ENCODE measurements at regions not wholly inside any gene's neighbourhood (a gene's known extent, or its start where the extent isn't known, plus 50 kb on each side); places are given as distances from the start of the nearest gene placed in this dataset.

DNA sequence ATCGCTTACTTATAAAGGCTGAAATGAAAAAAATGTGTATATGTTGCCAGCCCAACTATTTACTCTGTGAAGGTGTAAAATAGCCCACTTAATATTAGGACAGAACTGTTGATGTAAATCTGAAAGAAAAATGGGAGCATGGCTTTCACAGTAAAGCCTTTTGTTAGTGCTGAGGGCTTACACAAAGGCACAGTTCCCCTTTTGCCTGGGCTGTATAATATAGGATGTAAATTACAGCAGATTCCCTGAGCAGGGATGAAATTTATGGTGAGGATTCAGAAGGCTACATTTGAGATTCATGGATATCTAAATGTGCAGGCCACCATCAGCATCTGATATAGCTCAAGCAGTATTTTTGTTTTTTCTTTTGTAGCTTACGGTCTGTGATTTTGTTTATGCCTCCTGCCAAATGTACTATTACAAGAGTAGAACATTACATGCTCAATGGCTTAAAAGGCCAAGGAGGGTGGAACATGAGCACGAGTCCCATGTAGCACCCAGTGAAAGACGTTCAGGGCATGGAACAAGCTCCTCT is 109.1 kb upstream of the ATP10A start:
- Histone ChIP-seq H2AFZ (no peak overlapping the region), H3K9me3 (ENCODE audit: low read depth) (no peaks in the 10 kb centered on the region), H4K20me1 (ENCODE audit: insufficient read depth, poor library complexity, severe bottlenecking) (no peaks in the 10 kb centered on the region), H3K9me2 (replicated peaks; ENCODE audit: insufficient read depth) (no peaks in the 10 kb centered on the region), H3K27ac (no peak overlapping the region), H3K4me2 (no peak overlapping the region), H3K4me3 (no peak overlapping the region), H3K79me2 (no peaks in the 10 kb centered on the region), H3K36me3 (replicated peaks; ENCODE audit: insufficient read depth, low read depth) (no peaks in the 10 kb centered on the region), H3K27me3 (no peaks in the 10 kb centered on the region), H3K4me1 (ENCODE audit: insufficient read depth) (no peaks in the 10 kb centered on the region)
- 77% methylated on average over 4 of the region's 4 CpGs for WGBS (ENCODE audit: low lambda C conversion rate, missing lambda C conversion rate)
- DNase-seq (ENCODE audit: low spot score) = no peak
- TF ChIP-seq EZH2phosphoT487 (IDR thresholded peaks at IDR 0.05; ENCODE audit: low read depth, severe bottlenecking, unreplicated experiment) = no peak
- no peak for TF ChIP-seq EZH2 (IDR thresholded peaks at IDR 0.05; ENCODE audit: borderline replicate concordance)
- TF ChIP-seq, protein P1, sequence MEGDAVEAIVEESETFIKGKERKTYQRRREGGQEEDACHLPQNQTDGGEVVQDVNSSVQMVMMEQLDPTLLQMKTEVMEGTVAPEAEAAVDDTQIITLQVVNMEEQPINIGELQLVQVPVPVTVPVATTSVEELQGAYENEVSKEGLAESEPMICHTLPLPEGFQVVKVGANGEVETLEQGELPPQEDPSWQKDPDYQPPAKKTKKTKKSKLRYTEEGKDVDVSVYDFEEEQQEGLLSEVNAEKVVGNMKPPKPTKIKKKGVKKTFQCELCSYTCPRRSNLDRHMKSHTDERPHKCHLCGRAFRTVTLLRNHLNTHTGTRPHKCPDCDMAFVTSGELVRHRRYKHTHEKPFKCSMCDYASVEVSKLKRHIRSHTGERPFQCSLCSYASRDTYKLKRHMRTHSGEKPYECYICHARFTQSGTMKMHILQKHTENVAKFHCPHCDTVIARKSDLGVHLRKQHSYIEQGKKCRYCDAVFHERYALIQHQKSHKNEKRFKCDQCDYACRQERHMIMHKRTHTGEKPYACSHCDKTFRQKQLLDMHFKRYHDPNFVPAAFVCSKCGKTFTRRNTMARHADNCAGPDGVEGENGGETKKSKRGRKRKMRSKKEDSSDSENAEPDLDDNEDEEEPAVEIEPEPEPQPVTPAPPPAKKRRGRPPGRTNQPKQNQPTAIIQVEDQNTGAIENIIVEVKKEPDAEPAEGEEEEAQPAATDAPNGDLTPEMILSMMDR (IDR thresholded peaks at IDR 0.05; ENCODE audit: poor library complexity) = no peak

DNA sequence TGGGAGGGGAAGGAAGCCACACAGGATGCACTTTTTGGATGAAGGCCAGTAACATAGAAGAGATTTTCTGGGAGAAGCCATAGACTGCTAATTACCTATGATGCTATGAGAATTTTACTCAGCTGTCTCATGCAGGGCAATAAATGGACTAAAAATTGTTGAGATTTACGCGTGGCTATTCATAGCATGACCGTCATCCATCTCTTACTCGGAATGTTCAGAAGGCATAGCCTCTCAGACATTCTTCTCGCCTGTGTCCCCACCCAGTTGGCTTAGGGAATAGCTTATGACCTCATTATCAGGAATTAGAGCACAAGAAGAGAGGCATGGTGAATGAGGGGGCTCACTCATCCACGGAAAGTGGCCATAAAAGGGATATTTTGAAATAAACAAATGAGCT is 107.9 kb upstream of the ATP10A start:
- WGBS (ENCODE audit: low lambda C conversion rate, missing lambda C conversion rate) = 74% methylated on average over 6 of the region's 6 CpGs
- H3K36me3 ChIP-seq (replicated peaks; ENCODE audit: insufficient read depth, low read depth) = no peaks in the 10 kb centered on the region
- no peak for DNase-seq (ENCODE audit: low spot score)
- no peaks in the 10 kb centered on the region for H3K9me3 ChIP-seq (ENCODE audit: low read depth)
- no peak overlapping the region for H3K4me2 ChIP-seq
- no peak for TF ChIP-seq EZH2 (IDR thresholded peaks at IDR 0.05; ENCODE audit: borderline replicate concordance)
- TF ChIP-seq EZH2phosphoT487 (IDR thresholded peaks at IDR 0.05; ENCODE audit: low read depth, severe bottlenecking, unreplicated experiment) = no peak
- TF ChIP-seq, protein P1 (IDR thresholded peaks at IDR 0.05; ENCODE audit: poor library complexity) = no peak
- H3K4me3 ChIP-seq = no peak overlapping the region
- H4K20me1 ChIP-seq (ENCODE audit: insufficient read depth, poor library complexity, severe bottlenecking) = no peaks in the 10 kb centered on the region
- no peaks in the 10 kb centered on the region for H3K79me2 ChIP-seq
- H2AFZ ChIP-seq = no peak overlapping the region
- no peaks in the 10 kb centered on the region for H3K27me3 ChIP-seq
- no peaks in the 10 kb centered on the region for H3K9me2 ChIP-seq (replicated peaks; ENCODE audit: insufficient read depth)
- no peaks in the 10 kb centered on the region for H3K4me1 ChIP-seq (ENCODE audit: insufficient read depth)
- H3K27ac ChIP-seq = no peak overlapping the region

DNA sequence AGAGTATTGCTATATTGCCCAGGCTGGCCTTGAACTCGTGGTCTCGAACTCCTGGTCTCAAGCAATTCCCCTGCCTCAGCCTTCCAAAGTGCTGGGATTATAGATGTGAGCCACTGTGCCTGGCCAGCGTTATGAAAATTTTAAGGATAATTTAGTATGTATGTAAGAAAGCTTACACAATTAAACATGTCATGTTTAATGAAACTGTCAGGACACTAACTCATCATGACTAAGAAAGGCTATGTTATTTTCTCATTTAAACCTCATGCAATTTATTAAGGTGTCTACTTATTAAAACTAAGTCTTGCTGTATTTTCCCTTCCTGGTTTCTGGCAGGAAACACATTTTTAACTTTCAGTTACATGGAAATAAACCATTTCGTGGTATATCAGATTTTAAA is 106.8 kb upstream of the ATP10A start:
- Histone ChIP-seq H3K36me3 (replicated peaks; ENCODE audit: insufficient read depth, low read depth) (no peaks in the 10 kb centered on the region), H2AFZ (no peak overlapping the region), H3K27ac (no peak overlapping the region), H3K27me3 (no peaks in the 10 kb centered on the region), H3K9me2 (replicated peaks; ENCODE audit: insufficient read depth) (no peaks in the 10 kb centered on the region), H3K79me2 (no peaks in the 10 kb centered on the region), H3K4me1 (ENCODE audit: insufficient read depth) (no peaks in the 10 kb centered on the region), H4K20me1 (ENCODE audit: insufficient read depth, poor library complexity, severe bottlenecking) (no peaks in the 10 kb centered on the region), H3K9me3 (ENCODE audit: low read depth) (no peaks in the 10 kb centered on the region), H3K4me2 (no peak overlapping the region), H3K4me3 (no peak overlapping the region)
- WGBS (ENCODE audit: low lambda C conversion rate, missing lambda C conversion rate) = 85% methylated on average over 4 of the region's 4 CpGs
- no peak for DNase-seq (ENCODE audit: low spot score)
- TF ChIP-seq, protein P1 (IDR thresholded peaks at IDR 0.05; ENCODE audit: poor library complexity) = no peak
- TF ChIP-seq EZH2 (IDR thresholded peaks at IDR 0.05; ENCODE audit: borderline replicate concordance) (no peak), EZH2phosphoT487 (IDR thresholded peaks at IDR 0.05; ENCODE audit: low read depth, severe bottlenecking, unreplicated experiment) (no peak)

DNA sequence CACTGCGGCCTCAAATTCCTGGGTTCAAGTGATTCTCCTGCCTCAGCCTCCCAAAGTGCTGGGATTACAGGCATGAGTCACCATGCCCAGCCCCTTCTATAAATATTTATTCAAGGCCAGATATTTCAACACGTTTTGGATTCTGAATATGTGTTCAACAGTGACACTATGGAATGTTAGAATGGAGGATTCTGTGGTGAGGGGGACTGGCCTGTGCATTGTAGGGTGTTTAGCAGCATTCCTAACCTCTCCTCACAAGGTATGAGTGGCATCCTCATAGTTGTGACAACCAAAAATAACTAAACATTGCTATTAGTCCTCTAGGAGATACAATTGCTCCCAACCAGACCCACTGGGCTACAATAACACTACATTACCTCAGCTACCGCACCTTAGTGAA is 104.0 kb upstream of the ATP10A start:
- H3K36me3 ChIP-seq (replicated peaks; ENCODE audit: insufficient read depth, low read depth) = no peaks in the 10 kb centered on the region
- H3K9me3 ChIP-seq (ENCODE audit: low read depth) = no peaks in the 10 kb centered on the region
- no peaks in the 10 kb centered on the region for H4K20me1 ChIP-seq (ENCODE audit: insufficient read depth, poor library complexity, severe bottlenecking)
- H3K27me3 ChIP-seq = no peaks in the 10 kb centered on the region
- 75% methylated on average over 3 of the region's 3 CpGs for WGBS (ENCODE audit: low lambda C conversion rate, missing lambda C conversion rate)
- H3K4me3 ChIP-seq = no peak overlapping the region
- no peak overlapping the region for H3K27ac ChIP-seq
- no peak overlapping the region for H3K4me2 ChIP-seq
- H3K4me1 ChIP-seq (ENCODE audit: insufficient read depth) = no peaks in the 10 kb centered on the region
- H3K9me2 ChIP-seq (replicated peaks; ENCODE audit: insufficient read depth) = no peaks in the 10 kb centered on the region
- TF ChIP-seq EZH2phosphoT487 (IDR thresholded peaks at IDR 0.05; ENCODE audit: low read depth, severe bottlenecking, unreplicated experiment) (no peak), EZH2 (IDR thresholded peaks at IDR 0.05; ENCODE audit: borderline replicate concordance) (no peak)
- TF ChIP-seq, protein P1 (IDR thresholded peaks at IDR 0.05; ENCODE audit: poor library complexity) = no peak
- H3K79me2 ChIP-seq = no peaks in the 10 kb centered on the region
- DNase-seq (ENCODE audit: low spot score) = no peak
- no peak overlapping the region for H2AFZ ChIP-seq

Data from hepatocyte (in vitro differentiated cells).